K562 (cell line): ENCODE measurements at regions not wholly inside any gene's neighbourhood (a gene's known extent, or its start where the extent isn't known, plus 50 kb on each side); places are given as distances from the start of the nearest gene placed in this dataset.

Experiments used
- ATAC-seq: fragments of 200-7000 bp; cut with Tn5 transposase; 3 replicates; pipeline ENCODE4 v1.9.1; 2020; ENCODE audit warnings: moderate library complexity
- BruUV-seq: library from RNA; stranded (reverse); fragments of 400-500 nt; replicated peaks from 2 replicates; lab custom pipeline; 2021; lab: Mats Ljungman, UMichigan
- CTCF ChIA-PET: fragments of 300-600 bp; formaldehyde crosslinking; extraction: SDS; loops from one replicate; lab custom pipeline; 2021; ENCODE audit warnings: low intra/inter-chr PET ratio; lab: Yijun Ruan, JAX
- POLR2A ChIA-PET: fragments of 300-600, 350-650 bp; sonication (Branson Sonifier 250); formaldehyde crosslinking; extraction: SDS; loops from one replicate; lab custom pipeline; 2021; ENCODE audit warnings: antibody characterized with exemption, inconsistent platforms; lab: Yijun Ruan, JAX
- DNase-seq, 4 experiments: peaks; one replicate each; pipeline versions ENCODE4 v3.0.0 to v3.0.0-alpha.2; 2011 to 2018; ENCODE audit warnings: low spot score in 3 of 4, mixed read lengths in 3 of 4; ENCODE audit errors: extremely low read depth in 1 of 4
- FAIRE-seq: peaks from 2 replicates; lab custom pipeline; 2011; peaks lifted over from hg19 to GRCh38; lab: Jason Lieb, UNC
- H2AFZ ChIP-seq: 2 replicates; pipeline ENCODE4 v1.6.0; 2011; ENCODE audit warnings: low read depth, low read length, control low read depth, inconsistent platforms
- H3K27ac ChIP-seq: fragments of 200-600 bp; 3 replicates; pipeline ENCODE4 v1.8.0; 2011; ENCODE audit warnings: low read depth, mild to moderate bottlenecking, control low read depth, inconsistent platforms, low read length, moderate library complexity, mixed read lengths; ENCODE audit errors: extremely low read depth
- H3K27me3 ChIP-seq, 2 experiments: fragments of 300-600 bp in 1 of 2; 2 replicates in 1 of 2; 3 replicates in 1 of 2; pipeline versions ENCODE4 v1.6.0 to v1.8.0; 2011; ENCODE audit warnings: inconsistent platforms in 2 of 2, low read length in 2 of 2, mild to moderate bottlenecking in 1 of 2, mixed read lengths in 1 of 2, moderate library complexity in 1 of 2; ENCODE audit not compliant: control insufficient read depth in 2 of 2, insufficient read depth in 2 of 2
- H3K36me3 ChIP-seq: fragments of 300-600 bp; 3 replicates; pipeline ENCODE4 v1.8.0; 2011; ENCODE audit warnings: mild to moderate bottlenecking, low read length, inconsistent platforms; ENCODE audit not compliant: control insufficient read depth, insufficient read depth
- H3K4me1 ChIP-seq, 2 experiments: fragments of 200-600 bp in 1 of 2; replicated peaks in 1 of 2; 2 replicates in 1 of 2; 3 replicates in 1 of 2; pipeline versions ENCODE4 v1.5.1 to v1.8.0; 2011; ENCODE audit warnings: inconsistent platforms in 2 of 2, low read length in 2 of 2, mild to moderate bottlenecking in 1 of 2, mixed read lengths in 1 of 2, moderate library complexity in 1 of 2; ENCODE audit not compliant: control insufficient read depth in 2 of 2, insufficient read depth in 2 of 2
- H3K4me2 ChIP-seq: 2 replicates; pipeline ENCODE4 v1.6.1; 2011; ENCODE audit warnings: low read length, control low read depth, inconsistent platforms, mixed read lengths; ENCODE audit not compliant: insufficient read depth
- H3K4me3 ChIP-seq: fragments of 200-600 bp; sonication (generic), shearing (Covaris generic); 2 replicates; pipeline ENCODE4 v1.5.1; 2016; ENCODE audit warnings: control low read depth, inconsistent platforms
- H3K79me2 ChIP-seq: fragments of 200-600 bp; 3 replicates; pipeline ENCODE4 v1.8.0; 2011; ENCODE audit warnings: low read length, inconsistent platforms; ENCODE audit not compliant: control insufficient read depth, insufficient read depth
- H3K9ac ChIP-seq, 2 experiments: 2 replicates each; pipeline versions ENCODE4 v1.6.0 to v1.6.1; 2011; ENCODE audit warnings: low read depth in 2 of 2, low read length in 2 of 2, control low read depth in 1 of 2, inconsistent platforms in 1 of 2, mild to moderate bottlenecking in 1 of 2, mixed read lengths in 1 of 2; ENCODE audit not compliant: insufficient read depth in 1 of 2
- H3K9me1 ChIP-seq: one replicate; pipeline ENCODE4 v1.6.0; 2011; ENCODE audit warnings: inconsistent platforms, mild to moderate bottlenecking, low read length, moderate library complexity; ENCODE audit not compliant: control insufficient read depth, insufficient read depth
- H3K9me3 ChIP-seq: replicated peaks from 2 replicates; pipeline ENCODE4 v1.5.1; 2011; ENCODE audit warnings: low read depth, low read length, inconsistent platforms; ENCODE audit not compliant: control insufficient read depth, insufficient read depth
- H4K20me1 ChIP-seq: replicated peaks from 2 replicates; pipeline ENCODE4 v1.6.1; 2011; ENCODE audit warnings: low read length, inconsistent platforms, mixed read lengths; ENCODE audit not compliant: control insufficient read depth, insufficient read depth
- CCNT2 ChIP-seq: IDR thresholded peaks from 2 replicates; pipeline ENCODE4 v1.6.1; 2011; ENCODE audit warnings: borderline replicate concordance, low read depth, mild to moderate bottlenecking, moderate library complexity, mixed read lengths, low read length; ENCODE audit not compliant: insufficient read length; ENCODE audit errors: extremely low read depth
- CSDE1 ChIP-seq, 2 experiments: fragments of 450-650 bp; IDR thresholded peaks; 2 replicates each; pipeline ENCODE4 v1.6.1; 2016; ENCODE audit warnings: mild to moderate bottlenecking in 1 of 2
- DDX20 ChIP-seq: fragments of 450-650 bp; IDR thresholded peaks from 2 replicates; pipeline ENCODE4 v1.6.1; 2016; ENCODE audit warnings: missing genetic modification characterization, low read depth, mild to moderate bottlenecking, missing compliant biosample characterization, moderate library complexity
- ELF4 ChIP-seq: fragments of 450-650 bp; formaldehyde crosslinking; IDR thresholded peaks from 2 replicates; pipeline ENCODE4 v1.4.0; 2022; ENCODE audit warnings: missing genetic modification characterization
- GTF2E2 ChIP-seq: fragments of 200-800 bp; sonication (Bioruptor generic); IDR thresholded peaks from 2 replicates; pipeline ENCODE4 v1.6.1; 2016; ENCODE audit warnings: missing genetic modification characterization, missing compliant biosample characterization
- GTF2F1 ChIP-seq: IDR thresholded peaks from 2 replicates; pipeline ENCODE4 v1.6.1; 2011; ENCODE audit warnings: low read depth, low read length, improper control_type of control experiment
- NFRKB ChIP-seq: fragments of 450-650 bp; IDR thresholded peaks from 2 replicates; pipeline ENCODE4 v1.6.1; 2016; ENCODE audit warnings: low read depth
- RERE ChIP-seq: sonication (generic); formaldehyde crosslinking; IDR thresholded peaks from 2 replicates; pipeline ENCODE4 v1.8.0; 2023; ENCODE audit warnings: missing genetic modification reagents, mild to moderate bottlenecking, borderline replicate concordance
- RFX5 ChIP-seq: IDR thresholded peaks from 2 replicates; pipeline ENCODE4 v1.6.1; 2011; ENCODE audit warnings: low read depth, mild to moderate bottlenecking, improper control_type of control experiment, low read length
- SMAD3 ChIP-seq: fragments of 450-650 bp; formaldehyde crosslinking; conservative IDR thresholded peaks from 2 replicates; pipeline ENCODE4 v1.4.0; 2020; ENCODE audit warnings: mild to moderate bottlenecking
- YY1 ChIP-seq, 3 experiments: IDR thresholded peaks; 2 replicates each; pipeline ENCODE4 v1.6.1; 2011; ENCODE audit warnings: low read length in 2 of 3, mild to moderate bottlenecking in 2 of 3, moderate library complexity in 2 of 3, borderline replicate concordance in 1 of 3, control low read depth in 1 of 3, low read depth in 1 of 3; ENCODE audit not compliant: insufficient read depth in 3 of 3, insufficient replicate concordance in 2 of 3, control insufficient read depth in 1 of 3, insufficient read length in 1 of 3; ENCODE audit errors: extremely low read depth in 1 of 3
- ZBTB49 ChIP-seq: sonication (generic); formaldehyde crosslinking; IDR thresholded peaks from 2 replicates; pipeline ENCODE4 v1.8.0; 2022; ENCODE audit warnings: missing genetic modification reagents, mild to moderate bottlenecking, borderline replicate concordance
- ZFX ChIP-seq: sonication (generic); formaldehyde crosslinking; IDR thresholded peaks from 2 replicates; pipeline ENCODE4 v1.8.0; 2022; ENCODE audit warnings: mild to moderate bottlenecking, missing genetic modification reagents, moderate library complexity
- ZNF174 ChIP-seq: fragments of 250-450 bp; sonication (Bioruptor Pico); IDR thresholded peaks from 2 replicates; pipeline ENCODE4 v1.4.0; 2020; ENCODE audit warnings: mild to moderate bottlenecking
- ZNF76 ChIP-seq: fragments of 250-450 bp; sonication (Bioruptor Pico); IDR thresholded peaks from 2 replicates; pipeline ENCODE4 v1.4.0; 2020; ENCODE audit warnings: mild to moderate bottlenecking, moderate library complexity, borderline replicate concordance
- WGBS: fragments of 100-300 bp; shearing (Covaris generic); methylation state at CpG from one replicate; pipeline ENCODE4 v1.1.6; 2016; ENCODE audit warnings: low coverage, mixed read lengths; ENCODE audit not compliant: insufficient coverage; ENCODE audit errors: missing lambda C conversion rate; 5-methylcytosine and 5-hydroxymethylcytosine counted together
- in situ Hi-C: fragments of 300-500 bp; cut with MboI; formaldehyde crosslinking; loops from 4 replicates; pipeline ENCODE4 v1.15.0; 2018; ENCODE audit warnings: inconsistent platforms, mixed read lengths
- intact Hi-C: fragments of 100-400 bp; cut with micrococcal nuclease; formaldehyde crosslinking; loops from 2 replicates; pipeline ENCODE4 v1.14.2; 2022

GRCh38 chr1:80509965-80510522, 1290.7 kb upstream of the ADGRL2 start:
- Histone ChIP-seq H3K27ac (no peak overlapping the region), H3K4me1 (no peaks in the 10 kb centered on the region), H3K36me3 (no peaks in the 10 kb centered on the region), H3K9me1 (no peaks in the 10 kb centered on the region), H3K9me3 (no peaks in the 10 kb centered on the region), H3K27me3 (no peaks in the 10 kb centered on the region), H3K9ac (no peak overlapping the region), H3K79me2 (no peaks in the 10 kb centered on the region), H2AFZ (no peak overlapping the region), H4K20me1 (no peaks in the 10 kb centered on the region), H3K4me3 (no peak overlapping the region), H3K4me2 (no peak overlapping the region)
- DNase-seq (no peak), ATAC-seq (no peak), FAIRE-seq (no peak)
- intact Hi-C loops (no loop called here), in situ Hi-C loops (no loop called here)
- ChIA-PET POLR2A (no interaction called here), CTCF (no interaction called here)
- no TSS peak for BruUV-seq
- 0% methylated on average over 2 of the region's 2 CpGs for WGBS
- TF ChIP-seq NFRKB (no peak), ZBTB49 (CRISPR knock-in tag) (no peak), GTF2F1 (no peak), CCNT2 (no peak), CSDE1 (IDR thresholded peaks at IDR 0.05) (no peak), RERE (CRISPR knock-in tag) (no peak), DDX20 (no peak), ELF4 (CRISPR knock-in tag) (no peak), SMAD3 (CRISPR knock-in tag) (no peak), YY1 (IDR thresholded peaks at IDR 0.05; ENCODE audit: borderline replicate concordance in 1 of 3, control insufficient read depth in 1 of 3, extremely low read depth in 1 of 3, insufficient read depth in 3 of 3, insufficient read length in 1 of 3, insufficient replicate concordance in 2 of 3, low read depth in 1 of 3, low read length in 2 of 3) (no peak), ZNF174 (CRISPR knock-in tag) (no peak), ZNF76 (CRISPR knock-in tag) (no peak), ZFX (CRISPR knock-in tag) (no peak), RFX5 (no peak), GTF2E2 (tag) (no peak)
